IPS-18c (cell line): ENCODE measurements at regions not wholly inside any gene's neighbourhood (a gene's known extent, or its start where the extent isn't known, plus 50 kb on each side); places are given as distances from the start of the nearest gene placed in this dataset.

Source experiments
- H3K4me3 ChIP-seq: 2 replicates; pipeline ENCODE4 v1.7.0; 2013; ENCODE audit warnings: low read depth, mild to moderate bottlenecking, low read length, moderate library complexity; ENCODE audit not compliant: insufficient read depth
- H3K9me3 ChIP-seq: one replicate; pipeline ENCODE4 v1.6.1; 2013; ENCODE audit warnings: mild to moderate bottlenecking, low read length, moderate library complexity; ENCODE audit not compliant: control insufficient read depth, insufficient read depth

GRCh38 chr15:61500951-61501620, 272.0 kb upstream of the RORA start:
- Histone ChIP-seq H3K4me3 (no peak overlapping the region), H3K9me3 (no peaks in the 10 kb centered on the region)

- H3K9me3 ChIP-seq, result no peaks in the 10 kb centered on the region
- no peak overlapping the region for H3K4me3 ChIP-seq
Observed at GRCh38 chr15:61500523-61500922, 271.4 kb upstream of the RORA start.

- Histone ChIP-seq H3K4me3 (no peak overlapping the region), H3K9me3 (no peaks in the 10 kb centered on the region)
Observed at GRCh38 chr15:61499376-61499775, 270.3 kb upstream of the RORA start.

- Histone ChIP-seq H3K9me3 (no peaks in the 10 kb centered on the region), H3K4me3 (no peak overlapping the region)
Observed at GRCh38 chr15:61489571-61489970, 260.5 kb upstream of the RORA start.

GRCh38 chr15:61483599-61483998, 254.5 kb upstream of the RORA start:
- Histone ChIP-seq H3K9me3 (no peaks in the 10 kb centered on the region), H3K4me3 (no peak overlapping the region)

- H3K9me3 ChIP-seq, result peaks cover 3% of the 10 kb centered on the region
- no peak overlapping the region for H3K4me3 ChIP-seq
Observed at GRCh38 chr15:61481886-61482285, 252.8 kb upstream of the RORA start.

GRCh38 chr15:61480863-61481262, 251.8 kb upstream of the RORA start:
- H3K4me3 ChIP-seq, result no peak overlapping the region
- peaks cover 3% of the 10 kb centered on the region for H3K9me3 ChIP-seq

GRCh38 chr15:61480295-61480694, 251.2 kb upstream of the RORA start:
- Histone ChIP-seq H3K9me3 (peaks cover 3% of the 10 kb centered on the region), H3K4me3 (no peak overlapping the region)

- Histone ChIP-seq H3K9me3 (peaks cover 3% of the 10 kb centered on the region), H3K4me3 (no peak overlapping the region)
Observed at GRCh38 chr15:61479613-61480012, 250.5 kb upstream of the RORA start.

GRCh38 chr15:61476741-61477140, 247.6 kb upstream of the RORA start:
- peaks cover 3% of the 10 kb centered on the region for H3K9me3 ChIP-seq

GRCh38 chr15:61474796-61475195, 245.7 kb upstream of the RORA start:
- no peak overlapping the region for H3K4me3 ChIP-seq
- H3K9me3 ChIP-seq, result peaks cover 3% of the 10 kb centered on the region

More at GRCh38 chr15:61476741-61477140, 247.6 kb upstream of the RORA start:
- no peak overlapping the region for H3K4me3 ChIP-seq

GRCh38 chr15:61467823-61468222, 238.7 kb upstream of the RORA start:
- Histone ChIP-seq H3K9me3 (no peaks in the 10 kb centered on the region), H3K4me3 (no peak overlapping the region)

- H3K4me3 ChIP-seq, result no peak overlapping the region
- H3K9me3 ChIP-seq, result no peaks in the 10 kb centered on the region
Observed at GRCh38 chr15:61459785-61460707, 230.9 kb upstream of the RORA start.

- Histone ChIP-seq H3K4me3 (no peak overlapping the region), H3K9me3 (no peaks in the 10 kb centered on the region)
Observed at GRCh38 chr15:61457050-61457733, 228.1 kb upstream of the RORA start.

- Histone ChIP-seq H3K4me3 (no peak overlapping the region), H3K9me3 (no peaks in the 10 kb centered on the region)
Observed at GRCh38 chr15:61449186-61449702, 220.1 kb upstream of the RORA start.

- H3K9me3 ChIP-seq, result no peaks in the 10 kb centered on the region
- no peak overlapping the region for H3K4me3 ChIP-seq
Observed at GRCh38 chr15:61447981-61448380, 218.9 kb upstream of the RORA start.

GRCh38 chr15:61444585-61444984, 215.5 kb upstream of the RORA start:
- H3K4me3 ChIP-seq, result no peak overlapping the region
- no peaks in the 10 kb centered on the region for H3K9me3 ChIP-seq
